ENCODE measurements at regions not wholly inside any gene's neighbourhood (a gene's known extent, or its start where the extent isn't known, plus 50 kb on each side); places are given as distances from the start of the nearest gene placed in this dataset.
"Not testable (repeated sequence)": the region's sequence is repeated elsewhere in the genome, so short reads cannot be mapped to it uniquely, and the experiment has no call there.

DNA sequence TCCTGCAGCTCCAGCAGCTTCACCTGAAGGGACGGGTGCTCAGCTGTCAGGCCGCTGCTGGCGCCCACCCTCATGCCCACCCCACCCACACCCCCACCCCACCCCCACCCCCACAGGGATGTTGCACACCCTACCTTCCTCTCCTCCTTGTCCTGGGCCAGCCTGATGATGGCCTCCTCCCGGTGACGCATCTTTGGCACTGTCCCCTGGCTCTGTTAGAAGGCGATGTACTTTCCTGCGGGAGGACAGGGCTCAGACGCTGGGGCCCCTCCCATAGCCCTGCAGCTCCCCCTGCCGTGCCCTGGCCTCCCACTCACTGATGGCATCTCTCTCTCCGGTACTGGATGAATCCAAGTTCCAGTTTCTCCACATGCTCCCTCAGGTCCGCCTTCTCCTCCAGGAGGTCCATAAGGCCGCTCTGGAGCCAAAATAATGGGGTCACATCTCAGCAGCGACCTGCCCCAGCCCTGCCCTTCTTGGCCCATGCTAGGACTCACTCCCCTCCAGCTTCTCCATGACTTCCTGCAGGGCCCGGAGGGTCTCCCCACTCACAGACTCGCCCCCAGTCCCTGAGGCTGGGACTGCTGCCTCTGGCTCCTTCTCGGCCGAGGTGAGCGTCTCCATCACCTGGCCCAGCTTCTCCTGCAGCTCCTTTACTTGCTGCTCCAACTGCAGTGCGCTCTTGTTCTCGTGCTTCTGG lies 55.2 kb downstream of the GOLGA8B start:
- intact Hi-C loops (cut with DNase I); DNase-seq: not testable (repeated sequence)
- peak; percentile 78 for ATAC-seq (ENCODE audit: poor library complexity)

DNA sequence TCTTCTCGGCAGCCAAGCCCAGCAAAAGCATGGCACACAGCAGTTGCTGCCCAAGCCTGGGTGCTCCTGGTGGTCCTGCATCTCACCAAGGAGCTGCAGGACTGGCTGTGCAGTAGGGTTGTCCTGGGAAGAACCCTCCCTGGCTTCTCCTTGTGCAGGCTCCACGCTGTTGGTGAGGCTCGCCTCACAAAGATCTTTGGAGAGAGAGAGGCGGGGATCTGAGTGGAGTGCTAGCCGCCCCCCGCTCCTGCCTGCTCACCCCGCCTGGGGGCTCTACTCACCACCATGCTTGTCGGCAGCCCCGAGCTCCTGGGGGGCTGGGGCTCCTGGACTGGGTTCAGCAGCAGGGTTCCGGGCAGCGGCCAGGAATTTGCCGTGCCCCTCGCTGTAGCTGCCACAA lies 55.8 kb downstream of the GOLGA8B start:
- ATAC-seq (ENCODE audit: poor library complexity); intact Hi-C loops (cut with DNase I); DNase-seq: not testable (repeated sequence)

DNA sequence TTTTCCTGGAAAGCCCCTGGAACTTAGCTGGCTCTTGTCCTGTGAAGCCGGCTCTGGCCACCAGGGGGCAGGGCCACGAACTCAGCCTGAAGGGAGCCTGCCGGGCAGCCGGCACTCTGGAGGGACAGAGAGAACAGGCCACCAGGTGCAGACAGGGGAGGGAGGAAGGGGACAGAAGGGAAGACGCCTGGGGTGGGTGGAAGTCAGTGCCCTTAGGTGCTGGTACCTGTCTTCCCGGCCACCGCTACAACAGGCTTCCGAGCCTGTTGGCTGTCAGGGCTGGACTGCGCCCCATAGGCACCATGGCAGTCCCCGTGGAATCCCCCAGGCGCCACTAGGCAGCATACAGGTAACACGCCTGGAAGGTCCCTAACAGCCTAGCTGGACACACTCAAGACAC lies 59.6 kb downstream of the GOLGA8B start:
- DNase-seq; ATAC-seq (ENCODE audit: poor library complexity); intact Hi-C loops (cut with DNase I): not testable (repeated sequence)

DNA sequence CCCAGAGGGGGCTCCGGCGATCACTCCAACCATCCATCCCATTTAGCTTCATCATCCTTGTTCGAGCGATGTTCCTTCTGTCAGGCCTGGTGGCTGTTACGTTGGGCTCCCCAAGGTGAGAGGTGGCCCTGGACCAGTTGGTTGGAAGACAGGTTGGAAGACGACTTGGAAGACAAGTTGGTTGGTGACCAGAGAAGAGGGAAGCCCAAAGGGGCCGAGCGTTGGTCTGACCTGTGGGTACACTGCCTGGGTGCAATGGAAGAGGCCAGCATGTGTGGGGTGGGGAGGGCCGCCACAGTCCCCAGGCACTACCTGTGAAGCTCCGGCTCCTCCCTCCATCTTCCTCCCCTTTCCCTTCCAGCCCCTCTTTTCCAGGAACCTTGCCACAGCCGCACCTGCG lies 60.9 kb downstream of the GOLGA8B start:
- ATAC-seq (ENCODE audit: poor library complexity); intact Hi-C loops (cut with DNase I); DNase-seq: not testable (repeated sequence)

DNA sequence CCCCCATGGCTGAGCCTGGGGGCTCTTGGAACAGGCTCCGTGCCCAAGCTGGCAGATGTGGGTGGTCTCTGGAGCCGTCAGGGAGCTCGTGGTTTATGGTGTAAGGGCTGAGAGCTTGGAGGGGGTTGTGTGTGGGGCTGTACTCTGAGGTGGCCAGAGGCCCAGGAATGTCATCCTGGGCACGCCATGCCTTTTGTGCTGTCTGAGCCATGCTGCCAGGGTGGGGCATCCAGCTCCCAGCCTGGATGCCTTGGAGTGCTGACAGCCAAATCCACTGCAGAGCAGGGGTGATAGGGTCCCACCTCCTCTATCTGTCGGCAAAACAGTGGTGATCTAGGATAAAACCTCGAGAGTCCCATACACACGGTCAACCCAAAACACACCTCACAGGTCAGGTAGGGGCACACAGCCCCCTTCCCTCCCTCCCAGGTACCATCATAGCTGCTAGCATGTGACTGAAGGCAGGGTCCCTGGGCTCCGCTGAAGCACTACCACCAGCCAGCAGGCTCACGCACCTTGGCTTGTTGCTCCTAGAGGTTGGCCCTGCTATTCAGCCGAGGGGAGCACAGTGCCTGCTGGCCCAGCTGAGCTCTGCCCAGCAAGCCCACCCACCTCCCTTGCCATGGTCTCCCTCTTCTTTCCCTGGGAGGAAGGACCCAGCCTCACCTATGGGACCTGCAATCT lies 61.5 kb downstream of the GOLGA8B start:
- DNase-seq; ATAC-seq (ENCODE audit: poor library complexity): not testable (repeated sequence)

DNA sequence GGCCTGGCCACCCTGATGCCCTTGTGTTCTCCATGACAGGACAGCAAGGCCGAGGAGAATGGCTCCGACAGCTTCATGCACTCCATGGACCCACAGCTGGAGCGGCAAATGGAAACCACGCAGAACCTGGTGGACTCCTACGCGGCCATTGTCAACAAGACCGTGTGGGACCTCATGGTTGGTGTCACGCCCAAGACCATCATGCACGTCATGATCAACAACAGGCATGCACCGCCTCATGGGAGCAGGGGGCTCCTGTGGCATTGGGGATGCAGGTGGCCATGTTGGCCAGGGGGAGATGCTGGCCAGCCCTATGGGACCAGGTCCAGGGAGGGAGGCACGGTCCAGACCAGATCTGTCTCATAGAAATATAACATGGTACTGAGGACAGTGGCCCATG lies 62.9 kb downstream of the GOLGA8B start:
- intact Hi-C loops (cut with DNase I), result no loop called here
- DNase-seq (no peak), ATAC-seq (ENCODE audit: poor library complexity) (no peak)

More for the DNA sequence above, 61.5 kb downstream of the GOLGA8B start:
- intact Hi-C loops (cut with DNase I), result not testable (repeated sequence)

DNA sequence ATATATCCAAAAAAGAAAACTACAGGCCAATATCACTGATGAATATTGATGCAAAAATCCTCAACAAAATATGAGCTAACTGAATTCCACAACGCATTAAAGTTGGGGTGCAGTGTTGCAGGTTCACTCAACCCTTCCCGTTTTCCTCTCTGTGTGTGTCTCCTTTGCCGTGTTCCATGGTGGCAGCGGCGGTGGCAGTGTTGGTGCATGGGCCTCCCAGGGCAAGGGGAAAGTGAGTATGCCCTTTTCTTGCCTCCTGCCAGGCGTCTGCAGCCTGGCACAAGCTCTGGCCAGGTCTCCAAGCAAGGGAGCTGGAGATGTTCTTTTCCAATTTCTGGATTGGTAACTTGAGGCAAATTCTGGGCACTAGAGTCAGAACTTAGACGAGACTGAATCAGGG lies 63.4 kb downstream of the GOLGA8B start:
- ATAC-seq (ENCODE audit: poor library complexity); intact Hi-C loops (cut with DNase I); DNase-seq: not testable (repeated sequence)

DNA sequence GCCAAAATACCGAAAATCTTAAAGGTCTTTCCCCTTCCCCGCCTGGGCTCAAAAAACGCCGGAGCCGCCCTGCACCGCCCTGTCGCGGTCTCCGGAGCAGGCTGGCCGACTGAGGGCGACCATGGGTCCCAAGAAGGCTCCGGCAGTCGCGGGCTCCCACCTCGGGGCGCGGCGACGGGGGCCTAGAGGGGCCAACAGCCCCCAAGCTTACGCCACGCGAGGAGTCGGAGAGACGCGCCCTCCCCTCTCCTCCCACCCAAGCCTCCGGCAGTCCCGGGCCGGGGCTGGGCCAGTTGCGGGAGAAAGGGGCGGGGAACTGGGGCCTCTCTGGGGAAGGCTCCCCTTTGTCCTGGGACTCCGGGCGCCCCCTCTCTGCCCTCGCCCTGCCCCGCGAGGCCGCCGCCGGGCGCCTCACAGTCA lies 69.2 kb downstream of the GOLGA8B start:
- DNase-seq (peak; percentile 63), ATAC-seq (ENCODE audit: poor library complexity) (peak; percentile 90)
- intact Hi-C loops (cut with DNase I), result no loop called here

DNA sequence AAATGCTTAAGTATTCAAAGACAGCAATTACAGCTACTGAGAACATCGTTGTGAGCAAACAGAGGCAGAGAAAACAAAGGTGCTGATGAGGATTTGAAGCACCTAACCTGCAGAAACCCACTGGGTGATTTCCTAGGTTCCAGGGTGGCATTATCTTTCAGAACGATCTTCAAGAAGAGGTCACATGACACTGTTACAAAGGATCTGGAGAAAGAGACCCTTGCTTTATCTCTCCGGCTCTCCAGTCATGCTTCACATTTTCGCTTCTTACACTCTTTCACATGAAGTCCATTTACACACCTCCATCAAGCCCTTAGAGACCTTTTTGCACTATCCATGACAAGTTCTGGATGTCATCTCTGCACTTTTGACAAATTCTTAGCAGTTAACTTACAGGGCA lies 70.8 kb downstream of the GOLGA8B start:
- intact Hi-C loops (cut with DNase I), result no loop called here
- ATAC-seq (ENCODE audit: poor library complexity) (no peak), DNase-seq (no peak)

DNA sequence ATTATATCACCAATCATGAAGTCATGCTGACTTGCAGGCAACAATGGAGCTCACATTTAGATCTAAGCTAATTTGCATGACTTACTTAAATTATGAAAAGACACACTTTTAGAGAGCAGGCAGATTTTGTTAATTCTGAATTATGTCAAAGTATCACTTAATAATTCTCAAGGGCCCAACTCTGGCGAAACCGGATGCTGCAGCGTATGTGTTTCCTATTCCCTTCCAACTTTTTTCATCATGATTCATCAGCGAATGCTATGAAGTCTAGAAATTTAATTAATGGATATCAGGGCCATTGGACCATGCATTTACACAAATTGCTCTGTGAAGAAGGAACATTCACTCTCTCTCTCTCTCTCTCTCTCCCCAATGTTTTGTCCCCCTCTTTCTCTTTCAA lies 63.5 kb upstream of the GOLGA8A start:
- intact Hi-C loops (cut with DNase I), result no loop called here
- ATAC-seq (ENCODE audit: poor library complexity), result no peak
- no peak for DNase-seq

DNA sequence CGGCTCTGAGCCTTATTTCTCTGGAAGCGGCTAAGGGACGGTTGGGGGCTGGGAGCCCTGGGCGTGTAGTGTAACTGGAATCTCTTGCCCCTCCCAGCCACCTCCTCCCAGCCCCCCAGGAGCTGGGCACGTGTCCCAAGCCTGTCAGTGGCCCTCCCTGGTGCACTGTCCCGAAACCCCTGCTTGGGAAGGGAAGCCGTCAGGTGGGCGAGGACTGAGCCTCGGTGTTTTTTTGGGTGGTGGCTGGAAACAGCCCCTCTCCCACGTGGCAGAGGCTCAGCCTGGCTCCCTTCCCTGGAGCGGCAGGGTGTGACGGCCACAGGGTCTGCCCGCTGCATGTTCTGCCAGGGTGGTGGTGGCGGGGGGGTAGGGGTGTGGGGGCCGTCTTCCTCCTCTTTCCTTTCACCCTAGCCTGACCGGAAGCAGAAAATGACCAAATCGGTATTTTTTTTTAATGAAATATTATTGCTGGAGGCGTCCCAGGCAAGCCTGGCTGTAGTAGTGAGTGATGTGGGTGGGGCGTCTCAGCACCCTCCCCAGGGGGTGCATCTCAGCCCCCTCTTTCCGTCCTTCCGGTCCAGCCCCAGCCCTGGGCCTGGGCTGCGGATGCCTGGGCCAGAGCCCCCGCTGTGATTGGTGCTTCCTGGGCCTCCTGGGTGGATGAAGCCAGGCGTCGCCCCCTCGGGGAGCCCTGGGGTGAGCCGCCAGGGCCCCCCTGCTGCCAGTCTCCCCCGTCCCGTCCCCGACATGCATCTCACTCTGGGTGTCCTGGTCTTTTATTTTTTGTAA lies 58.8 kb upstream of the GOLGA8A start:
- no peak for DNase-seq
- intact Hi-C loops (cut with DNase I), result no loop called here
- ATAC-seq (ENCODE audit: poor library complexity), result peak; percentile 38

DNA sequence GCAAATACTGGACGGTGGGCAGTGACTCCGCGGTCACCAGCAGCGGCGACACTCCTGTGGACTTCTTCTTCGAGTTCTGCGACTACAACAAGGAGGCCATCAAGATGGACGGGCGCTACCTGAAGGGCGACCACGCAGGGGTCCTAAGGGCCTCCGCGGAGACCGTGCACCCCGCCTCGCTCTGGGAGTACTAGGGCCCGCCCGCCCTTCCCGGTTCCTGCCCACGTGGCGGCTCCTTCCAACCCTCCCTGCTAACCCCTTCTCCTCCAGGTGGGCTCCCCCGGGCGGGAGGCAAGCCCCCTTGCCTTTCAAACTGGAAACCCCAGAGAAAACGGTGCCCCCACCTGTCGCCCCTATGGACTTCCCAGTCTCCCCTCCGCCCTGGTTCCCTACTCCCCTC lies 58.1 kb upstream of the GOLGA8A start:
- ATAC-seq (ENCODE audit: poor library complexity); intact Hi-C loops (cut with DNase I); DNase-seq: not testable (repeated sequence)

DNA sequence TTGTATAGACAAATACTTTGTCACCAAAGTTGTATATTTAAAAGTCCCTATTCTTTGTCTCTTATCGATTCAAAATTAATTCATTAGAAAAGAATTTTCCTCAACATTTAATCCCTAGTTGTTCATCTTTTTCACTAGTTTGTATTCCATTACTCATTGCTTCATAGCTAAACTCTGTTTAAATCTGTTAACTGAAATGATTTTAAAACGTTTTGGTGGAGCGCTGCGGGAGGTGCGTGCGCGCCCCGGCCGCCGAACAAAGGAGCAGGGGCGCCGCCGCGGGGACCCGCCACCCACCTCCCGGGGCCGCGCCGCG lies 56.4 kb upstream of the GOLGA8A start:
- DNase-seq (no peak), ATAC-seq (ENCODE audit: poor library complexity) (no peak)
- intact Hi-C loops (cut with DNase I), result no loop called here

DNA sequence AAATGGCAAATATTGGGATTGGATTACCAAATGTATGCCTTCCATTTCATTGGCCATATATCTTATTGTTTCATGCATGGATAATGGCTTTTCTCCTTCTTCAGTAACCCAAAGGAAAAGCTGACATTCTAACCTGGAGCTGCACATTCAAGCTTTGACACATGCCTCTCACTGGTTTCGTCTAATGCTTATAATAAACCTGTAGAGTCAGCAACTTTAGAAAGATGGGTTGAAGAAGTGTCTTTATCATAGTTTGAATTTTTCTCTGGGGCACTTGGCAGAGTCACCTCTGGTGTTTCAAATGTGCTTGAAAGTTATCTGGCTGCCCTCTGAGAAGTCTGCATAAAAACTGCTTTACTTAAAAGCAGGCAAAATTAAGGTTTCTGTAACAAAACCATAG lies 55.4 kb upstream of the GOLGA8A start:
- ATAC-seq (ENCODE audit: poor library complexity) (no peak), DNase-seq (no peak)
- intact Hi-C loops (cut with DNase I), result no loop called here

DNA sequence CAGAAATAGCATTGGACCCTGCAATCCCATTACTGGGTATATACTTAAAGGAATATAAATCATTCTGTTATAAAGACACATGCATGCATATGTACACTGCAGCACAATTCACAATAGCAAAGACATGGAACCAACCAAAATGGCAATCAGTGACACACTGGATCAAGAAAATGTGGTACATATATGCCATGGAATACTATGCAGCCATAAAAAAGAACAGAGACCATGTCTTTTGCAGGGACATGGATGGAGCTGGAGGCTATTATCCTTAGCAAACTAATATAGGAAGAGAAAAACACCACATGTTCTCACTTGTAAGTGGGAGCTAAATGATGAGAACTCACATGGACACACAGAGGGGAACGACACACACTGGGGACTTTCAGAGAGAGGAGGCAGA lies 53.9 kb upstream of the GOLGA8A start:
- DNase-seq; intact Hi-C loops (cut with DNase I): not testable (repeated sequence)

DNA sequence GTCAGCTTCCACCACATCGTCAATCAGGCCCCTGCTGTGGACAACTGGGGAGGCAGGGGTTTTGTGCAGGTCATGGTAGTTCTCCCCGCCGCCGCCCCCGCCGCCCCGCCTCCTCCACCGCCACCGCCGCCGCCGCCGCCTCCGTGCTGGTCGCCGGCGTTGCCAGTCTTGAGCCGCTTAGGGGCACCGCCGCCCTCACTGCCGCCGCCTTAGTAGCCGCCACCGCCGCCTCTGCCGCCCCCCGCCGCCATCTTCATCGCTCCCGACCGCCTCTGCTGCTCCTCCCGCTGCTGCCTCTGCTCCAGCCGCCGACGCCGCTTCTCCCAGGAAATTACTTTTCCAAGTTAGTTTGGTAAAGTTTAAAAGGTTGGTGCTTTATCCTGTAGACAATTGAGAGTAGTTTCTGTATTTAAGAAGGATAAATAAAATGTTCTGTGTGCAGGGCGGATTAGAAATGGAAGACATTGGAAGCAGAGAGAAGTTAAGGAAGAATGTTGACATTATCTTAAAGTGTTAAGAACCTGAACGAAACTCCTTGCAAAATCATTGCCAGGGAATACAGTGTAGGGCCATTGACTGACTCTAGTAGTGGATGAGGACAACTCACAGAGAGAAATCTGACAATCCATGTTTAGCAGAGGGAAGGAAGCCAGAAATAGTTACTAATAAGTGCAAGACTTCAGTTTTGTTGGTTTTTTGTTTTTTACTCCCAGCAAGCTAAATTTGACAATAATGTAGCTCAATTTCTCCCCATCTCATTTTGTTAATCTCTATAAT lies 53.0 kb upstream of the GOLGA8A start:
- intact Hi-C loops (cut with DNase I), result no loop called here
- no peak for ATAC-seq (ENCODE audit: poor library complexity)
- no peak for DNase-seq

More for the DNA sequence above, 53.9 kb upstream of the GOLGA8A start:
- not testable (repeated sequence) for ATAC-seq (ENCODE audit: poor library complexity)

DNA sequence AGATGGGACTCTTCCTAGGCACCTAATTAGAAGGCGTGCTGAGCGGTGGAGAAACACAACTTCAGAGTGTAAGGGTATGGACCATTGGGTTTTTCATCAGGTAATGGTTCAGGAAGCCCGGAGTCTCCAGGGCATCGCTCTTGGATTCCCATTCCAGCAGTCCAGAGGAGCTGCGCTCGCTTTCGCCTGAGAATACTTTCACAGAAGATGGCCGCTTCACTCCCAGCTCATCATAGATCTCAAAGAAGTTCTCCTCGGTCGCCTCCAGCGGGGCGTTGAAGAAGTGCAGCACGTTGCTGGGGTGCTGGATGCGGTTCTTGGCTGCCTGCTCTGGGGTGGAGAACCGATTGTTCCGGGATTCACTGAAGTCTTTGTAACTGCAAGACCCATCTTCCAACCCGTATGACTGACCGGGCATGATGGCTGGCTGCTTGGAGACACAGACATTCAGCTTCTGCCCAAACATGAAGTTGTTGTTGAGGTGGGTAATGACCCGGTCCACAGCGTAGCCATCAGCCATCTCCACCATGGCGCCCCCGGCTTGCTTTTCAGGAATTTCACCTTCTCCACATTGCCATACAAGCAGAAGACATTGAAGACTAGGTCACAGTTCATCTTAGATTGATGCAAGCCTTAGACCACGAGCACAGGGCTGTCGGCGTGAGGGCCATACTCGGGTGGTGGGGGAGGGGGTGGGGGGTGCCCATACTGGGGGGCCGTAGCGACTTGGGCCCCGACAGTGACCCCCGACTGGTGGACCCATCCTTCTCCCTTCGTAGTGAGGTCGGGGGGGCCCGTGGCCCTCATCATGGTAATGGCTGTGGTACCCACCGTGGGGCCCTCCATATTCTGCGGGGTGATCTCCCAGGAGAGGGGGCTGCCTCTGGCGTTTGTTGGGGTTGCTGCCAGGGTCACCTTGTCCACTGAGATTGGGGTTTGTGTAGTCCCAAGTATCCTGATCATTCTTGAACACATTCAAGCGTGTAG lies 51.7 kb upstream of the GOLGA8A start:
- intact Hi-C loops (cut with DNase I); DNase-seq; ATAC-seq (ENCODE audit: poor library complexity): not testable (repeated sequence)

All from Right ventricle myocardium superior (tissue), 1 donor.